Erythroblast (primary cell): ENCODE measurements at regions not wholly inside any gene's neighbourhood (a gene's known extent, or its start where the extent isn't known, plus 50 kb on each side); places are given as distances from the start of the nearest gene placed in this dataset.

Experiments used
- GATA1 ChIP-seq: IDR thresholded peaks from 2 replicates; pipeline ENCODE4 v1.6.1; 2011; ENCODE audit warnings: low read depth, mild to moderate bottlenecking, control low read depth, low read length, moderate library complexity
- POLR2A ChIP-seq: IDR thresholded peaks from 2 replicates; pipeline ENCODE4 v1.6.1; 2011; ENCODE audit warnings: mild to moderate bottlenecking, low read length

GRCh38 chr11:100593291-100593690 lies 93.8 kb upstream of the ARHGAP42 start:
- TF ChIP-seq POLR2A (no peak), GATA1 (no peak)
